PC-3 (cell line): ENCODE measurements at regions not wholly inside any gene's neighbourhood (a gene's known extent, or its start where the extent isn't known, plus 50 kb on each side); places are given as distances from the start of the nearest gene placed in this dataset.

Experiments used
- ATAC-seq: fragments of 200-7000 bp; cut with Tn5 transposase; 2 replicates; pipeline ENCODE4 v1.9.1; 2020; ENCODE audit warnings: mild to moderate bottlenecking, moderate library complexity
- BruUV-seq: library from RNA; stranded (reverse); fragments of 400-500 nt; replicated peaks from 2 replicates; lab custom pipeline; 2021; lab: Mats Ljungman, UMichigan
- CTCF ChIA-PET: fragments of 300-600 bp; sonication (Branson Sonifier 250); formaldehyde crosslinking; loops from one replicate; lab custom pipeline; 2022; ENCODE audit warnings: antibody characterized with exemption; lab: Charles Lee
- POLR2A ChIA-PET: fragments of 300-600 bp; sonication (Branson Sonifier 250); formaldehyde crosslinking; loops from one replicate; lab custom pipeline; 2022; ENCODE audit warnings: antibody characterized with exemption; ENCODE audit not compliant: unreplicated experiment; lab: Charles Lee
- DNase-seq: peaks from one replicate; pipeline ENCODE4 v3.0.0-alpha.2; 2015
- H2AFZ ChIP-seq: fragments of 300-600 bp; sonication (generic); 2 replicates; pipeline ENCODE4 v1.6.0; 2016; ENCODE audit warnings: antibody characterized with exemption, low read length
- H3F3A ChIP-seq: fragments of 300-600 bp; sonication (generic); one replicate; pipeline ENCODE4 v1.6.0; 2017; ENCODE audit warnings: antibody characterized with exemption, low read length, control low read depth, mild to moderate bottlenecking; ENCODE audit not compliant: unreplicated experiment
- H3K27ac ChIP-seq: fragments of 300-600 bp; sonication (generic); 2 replicates; pipeline ENCODE4 v1.5.1; 2016; ENCODE audit warnings: mild to moderate bottlenecking, low read length
- H3K27me3 ChIP-seq: fragments of 300-600 bp; sonication (generic); 2 replicates; pipeline ENCODE4 v1.6.1; 2016; ENCODE audit warnings: low read length, mixed read lengths
- H3K36me3 ChIP-seq: fragments of 300-600 bp; sonication (generic); 2 replicates; pipeline ENCODE4 v1.6.1; 2016; ENCODE audit warnings: low read depth, mixed run types, low read length, mixed read lengths
- H3K4me1 ChIP-seq: fragments of 300-600 bp; sonication (generic); 2 replicates; pipeline ENCODE4 v1.5.1; 2016; ENCODE audit warnings: low read length; ENCODE audit not compliant: insufficient read depth
- H3K4me2 ChIP-seq: fragments of 300-600 bp; sonication (generic); 2 replicates; pipeline ENCODE4 v1.6.0; 2016; ENCODE audit warnings: low read length
- H3K4me3 ChIP-seq: fragments of 300-600 bp; sonication (generic); 2 replicates; pipeline ENCODE4 v1.5.1; 2016; ENCODE audit warnings: mild to moderate bottlenecking, low read length, mixed read lengths
- H3K79me2 ChIP-seq: fragments of 300-600 bp; sonication (generic); 2 replicates; pipeline ENCODE4 v1.6.1; 2017; ENCODE audit warnings: low read length, mixed read lengths
- H3K9ac ChIP-seq: fragments of 300-600 bp; sonication (generic); 2 replicates; pipeline ENCODE4 v1.6.0; 2016; ENCODE audit warnings: mild to moderate bottlenecking, low read length
- H3K9me2 ChIP-seq: fragments of 300-600 bp; sonication (generic); replicated peaks from 2 replicates; pipeline ENCODE4 v1.6.1; 2016; ENCODE audit warnings: mixed run types, low read length, mixed read lengths
- H3K9me3 ChIP-seq: fragments of 300-600 bp; sonication (generic); 2 replicates; pipeline ENCODE4 v1.6.1; 2016; ENCODE audit warnings: low read length, mixed read lengths
- H4K20me1 ChIP-seq: fragments of 300-600 bp; sonication (generic); 2 replicates; pipeline ENCODE4 v1.6.1; 2016; ENCODE audit warnings: low read length, mixed read lengths
- CTCF ChIP-seq: fragments of 300-600 bp; sonication (generic); conservative IDR thresholded peaks from 2 replicates; pipeline ENCODE4 v1.5.1; 2017; ENCODE audit warnings: antibody characterized with exemption, low read depth, mild to moderate bottlenecking, low read length
- EZH2 ChIP-seq: fragments of 300-600 bp; sonication (generic); IDR thresholded peaks from one replicate; pipeline ENCODE4 v1.6.1; 2017; ENCODE audit warnings: antibody characterized with exemption, mild to moderate bottlenecking, low read length; ENCODE audit not compliant: unreplicated experiment
- EZH2phosphoT487 ChIP-seq: fragments of 300-600 bp; sonication (generic); IDR thresholded peaks from 2 replicates; pipeline ENCODE4 v1.6.1; 2018; ENCODE audit warnings: mild to moderate bottlenecking, antibody characterized with exemption, low read length, borderline replicate concordance
- intact Hi-C: fragments of 100-400 bp; cut with micrococcal nuclease; formaldehyde crosslinking; loops from 2 replicates; pipeline ENCODE4 v1.9.0; 2023

- no peaks in the 10 kb centered on the region for H3K9me2 ChIP-seq
- H3K9ac ChIP-seq: no peak overlapping the region
- no peaks in the 10 kb centered on the region for H3K79me2 ChIP-seq
- no peak overlapping the region for H3K4me3 ChIP-seq
- no peaks in the 10 kb centered on the region for H3F3A ChIP-seq
- no peaks in the 10 kb centered on the region for H3K27me3 ChIP-seq
- CTCF ChIA-PET: no interaction called here
- POLR2A ChIA-PET: no interaction called here
- H2AFZ ChIP-seq: no peak overlapping the region
- DNase-seq (no peak), ATAC-seq (no peak)
- no peaks in the 10 kb centered on the region for H3K9me3 ChIP-seq
- no peaks in the 10 kb centered on the region for H3K36me3 ChIP-seq
- no peak overlapping the region for H3K27ac ChIP-seq
- BruUV-seq: no TSS peak
- no peak for TF ChIP-seq CTCF
- no peak for TF ChIP-seq EZH2phosphoT487
- no peak for TF ChIP-seq EZH2
- no peaks in the 10 kb centered on the region for H3K4me1 ChIP-seq
- intact Hi-C loops: no loop called here
- no peak overlapping the region for H3K4me2 ChIP-seq
- no peaks in the 10 kb centered on the region for H4K20me1 ChIP-seq
These were observed 641.4 kb downstream of the ACTR3B start for GRCh38 chr7:153400735-153401593.

GRCh38 chr7:153401795-153402720 lies 642.5 kb downstream of the ACTR3B start:
- Histone ChIP-seq H3K27me3 (no peaks in the 10 kb centered on the region), H3K9ac (no peak overlapping the region), H3K27ac (no peak overlapping the region), H2AFZ (no peak overlapping the region), H3F3A (no peaks in the 10 kb centered on the region), H3K36me3 (no peaks in the 10 kb centered on the region), H3K79me2 (no peaks in the 10 kb centered on the region), H3K9me2 (no peaks in the 10 kb centered on the region), H3K9me3 (no peaks in the 10 kb centered on the region), H3K4me3 (no peak overlapping the region), H3K4me1 (no peaks in the 10 kb centered on the region), H3K4me2 (no peak overlapping the region), H4K20me1 (no peaks in the 10 kb centered on the region)
- no TSS peak for BruUV-seq
- CTCF ChIA-PET: no interaction called here
- POLR2A ChIA-PET: no interaction called here
- intact Hi-C loops: no loop called here
- DNase-seq (no peak), ATAC-seq (no peak)
- TF ChIP-seq EZH2 (no peak), CTCF (no peak), EZH2phosphoT487 (no peak)
